Type B pancreatic cell (in vitro differentiated cells): ENCODE measurements at regions not wholly inside any gene's neighbourhood (a gene's known extent, or its start where the extent isn't known, plus 50 kb on each side); places are given as distances from the start of the nearest gene placed in this dataset.

Source experiments
- DNase-seq: peaks from one replicate; pipeline ENCODE4 v3.0.0; 2021; ENCODE audit warnings: mixed read lengths; ENCODE audit not compliant: unreplicated experiment; ENCODE audit errors: extremely low spot score
- H3K27ac Mint-ChIP-seq: 2 replicates; pipeline ENCODE4 v1.8.0; 2021; ENCODE audit warnings: mild to moderate bottlenecking, mixed read lengths
- H3K27me3 Mint-ChIP-seq: 2 replicates; pipeline ENCODE4 v1.8.0; 2021; ENCODE audit warnings: mixed read lengths
- H3K36me3 Mint-ChIP-seq: 2 replicates; pipeline ENCODE4 v1.8.0; 2021; ENCODE audit warnings: mixed read lengths
- H3K4me1 Mint-ChIP-seq: one replicate; pipeline ENCODE4 v1.8.0; 2021; ENCODE audit warnings: mixed read lengths; ENCODE audit not compliant: unreplicated experiment
- H3K4me3 Mint-ChIP-seq: 2 replicates; pipeline ENCODE4 v1.8.0; 2021; ENCODE audit warnings: mild to moderate bottlenecking, mixed read lengths
- H3K9me3 Mint-ChIP-seq: 2 replicates; pipeline ENCODE4 v1.8.0; 2021; ENCODE audit warnings: mixed read lengths
- TF ChIP-seq, protein P1 (sequence below): fragments of 200-600 bp; sonication (generic); conservative IDR thresholded peaks from 2 replicates; pipeline ENCODE4 v1.5.0; 2021; ENCODE audit warnings: antibody characterized with exemption, mild to moderate bottlenecking

DNA sequence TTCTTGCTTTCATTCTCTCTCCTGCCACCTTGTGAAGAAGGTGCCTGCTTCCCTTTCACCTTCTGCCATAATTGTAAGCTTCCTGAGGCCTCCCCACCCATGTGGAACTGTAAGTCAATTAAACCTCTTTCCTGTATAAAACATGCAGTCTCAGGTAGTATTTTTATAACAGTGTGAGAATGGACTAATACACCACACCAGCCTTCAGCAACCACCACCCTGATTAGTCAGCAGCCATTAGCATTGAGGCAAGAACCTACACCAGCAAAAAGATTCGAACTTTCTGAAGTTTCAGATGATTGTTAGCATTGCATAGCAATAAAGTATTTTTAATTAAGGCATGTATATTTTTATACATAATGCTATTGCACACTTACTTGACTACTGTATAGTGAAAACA is 980.2 kb downstream of the EFNA5 start:
- no peaks in the 10 kb centered on the region for H3K9me3 Mint-ChIP-seq
- H3K27me3 Mint-ChIP-seq = no peaks in the 10 kb centered on the region
- TF ChIP-seq, protein P1, sequence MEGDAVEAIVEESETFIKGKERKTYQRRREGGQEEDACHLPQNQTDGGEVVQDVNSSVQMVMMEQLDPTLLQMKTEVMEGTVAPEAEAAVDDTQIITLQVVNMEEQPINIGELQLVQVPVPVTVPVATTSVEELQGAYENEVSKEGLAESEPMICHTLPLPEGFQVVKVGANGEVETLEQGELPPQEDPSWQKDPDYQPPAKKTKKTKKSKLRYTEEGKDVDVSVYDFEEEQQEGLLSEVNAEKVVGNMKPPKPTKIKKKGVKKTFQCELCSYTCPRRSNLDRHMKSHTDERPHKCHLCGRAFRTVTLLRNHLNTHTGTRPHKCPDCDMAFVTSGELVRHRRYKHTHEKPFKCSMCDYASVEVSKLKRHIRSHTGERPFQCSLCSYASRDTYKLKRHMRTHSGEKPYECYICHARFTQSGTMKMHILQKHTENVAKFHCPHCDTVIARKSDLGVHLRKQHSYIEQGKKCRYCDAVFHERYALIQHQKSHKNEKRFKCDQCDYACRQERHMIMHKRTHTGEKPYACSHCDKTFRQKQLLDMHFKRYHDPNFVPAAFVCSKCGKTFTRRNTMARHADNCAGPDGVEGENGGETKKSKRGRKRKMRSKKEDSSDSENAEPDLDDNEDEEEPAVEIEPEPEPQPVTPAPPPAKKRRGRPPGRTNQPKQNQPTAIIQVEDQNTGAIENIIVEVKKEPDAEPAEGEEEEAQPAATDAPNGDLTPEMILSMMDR = no peak
- no peaks in the 10 kb centered on the region for H3K36me3 Mint-ChIP-seq
- H3K4me3 Mint-ChIP-seq = no peak overlapping the region
- no peak for DNase-seq
- H3K4me1 Mint-ChIP-seq = no peaks in the 10 kb centered on the region
- H3K27ac Mint-ChIP-seq = no peak overlapping the region

- no peaks in the 10 kb centered on the region for H3K36me3 Mint-ChIP-seq
- no peak overlapping the region for H3K27ac Mint-ChIP-seq
- peaks cover 11% of the 10 kb centered on the region for H3K9me3 Mint-ChIP-seq
- no peaks in the 10 kb centered on the region for H3K27me3 Mint-ChIP-seq
- no peaks in the 10 kb centered on the region for H3K4me1 Mint-ChIP-seq
- TF ChIP-seq, protein P1 = no peak
- DNase-seq = no peak
- H3K4me3 Mint-ChIP-seq = no peak overlapping the region
Measured at GRCh38 chr5:106680330-106680729, 990.4 kb downstream of the EFNA5 start.

GRCh38 chr5:106677057-106677456 is 993.7 kb downstream of the EFNA5 start:
- DNase-seq = no peak
- H3K4me1 Mint-ChIP-seq = no peaks in the 10 kb centered on the region
- no peaks in the 10 kb centered on the region for H3K36me3 Mint-ChIP-seq
- TF ChIP-seq, protein P1 = no peak
- H3K4me3 Mint-ChIP-seq = no peak overlapping the region
- H3K27ac Mint-ChIP-seq = no peak overlapping the region
- peaks cover 6% of the 10 kb centered on the region for H3K9me3 Mint-ChIP-seq
- H3K27me3 Mint-ChIP-seq = no peaks in the 10 kb centered on the region

DNA sequence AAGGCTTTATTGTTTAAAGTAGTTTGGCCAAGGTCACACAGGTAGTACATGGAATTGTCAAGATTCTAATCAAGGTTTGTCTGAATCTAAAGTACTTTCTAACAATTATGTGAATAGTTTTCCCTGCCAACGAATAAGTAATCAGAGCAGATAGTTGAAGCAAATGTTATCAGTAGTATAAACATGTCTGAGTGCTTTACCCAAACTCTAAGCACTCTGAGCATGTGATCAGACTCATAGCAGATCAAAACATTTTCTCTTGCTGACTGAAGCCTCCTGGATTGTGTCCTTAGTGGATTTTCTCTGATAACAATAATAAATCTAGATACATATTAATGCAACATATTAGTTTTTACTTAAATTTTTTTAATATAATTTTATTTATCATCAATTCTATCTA is 995.0 kb downstream of the EFNA5 start:
- DNase-seq = no peak
- TF ChIP-seq, protein P1 = no peak
- peaks cover 6% of the 10 kb centered on the region for H3K9me3 Mint-ChIP-seq
- no peaks in the 10 kb centered on the region for H3K36me3 Mint-ChIP-seq
- no peak overlapping the region for H3K4me3 Mint-ChIP-seq
- H3K4me1 Mint-ChIP-seq = no peaks in the 10 kb centered on the region
- H3K27ac Mint-ChIP-seq = no peak overlapping the region
- H3K27me3 Mint-ChIP-seq = no peaks in the 10 kb centered on the region

GRCh38 chr5:106673941-106674340 is 996.8 kb downstream of the EFNA5 start:
- Mint-ChIP-seq H3K27me3 (no peaks in the 10 kb centered on the region), H3K36me3 (no peaks in the 10 kb centered on the region), H3K4me1 (no peaks in the 10 kb centered on the region), H3K9me3 (peaks cover 6% of the 10 kb centered on the region), H3K4me3 (no peak overlapping the region), H3K27ac (no peak overlapping the region)
- TF ChIP-seq, protein P1 = no peak
- DNase-seq = no peak

DNA sequence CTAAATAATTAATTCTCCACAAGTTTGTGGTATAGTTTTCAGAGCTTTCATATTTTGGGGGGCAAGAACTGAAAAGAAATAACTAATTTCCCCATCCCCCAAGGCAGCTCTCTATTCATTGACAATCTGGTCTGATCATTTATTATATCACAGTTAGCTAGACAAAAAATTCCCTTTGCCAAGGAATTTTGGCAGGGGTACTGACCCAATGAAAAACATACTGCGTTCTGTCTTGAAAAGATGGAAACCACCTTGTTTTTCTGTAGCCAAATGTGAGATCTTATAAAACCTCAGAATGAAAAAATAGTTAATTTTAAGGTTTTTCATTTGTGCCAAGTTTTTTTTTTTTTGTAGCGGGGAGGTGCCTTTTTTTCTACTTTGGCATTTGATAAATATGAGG is 1008.9 kb downstream of the EFNA5 start:
- no peaks in the 10 kb centered on the region for H3K27me3 Mint-ChIP-seq
- DNase-seq = no peak
- no peaks in the 10 kb centered on the region for H3K36me3 Mint-ChIP-seq
- H3K4me3 Mint-ChIP-seq = no peak overlapping the region
- no peak overlapping the region for H3K27ac Mint-ChIP-seq
- peaks cover 6% of the 10 kb centered on the region for H3K4me1 Mint-ChIP-seq
- no peaks in the 10 kb centered on the region for H3K9me3 Mint-ChIP-seq
- TF ChIP-seq, protein P1 = no peak
